Activated CD4-positive, CD25-positive, alpha-beta regulatory T cell treated with anti-CD3 and anti-CD28 coated beads, Interleukin-2, amount 50 U/mL, for 24 hours (primary cell): ENCODE measurements at regions not wholly inside any gene's neighbourhood (a gene's known extent, or its start where the extent isn't known, plus 50 kb on each side); places are given as distances from the start of the nearest gene placed in this dataset.

Source experiments
- ATAC-seq, 2 donors: fragments of 150-1000 bp; cut with Tn5 transposase; one replicate each; pipeline ENCODE4 v1.10.0; 2021; ENCODE audit warnings: mild to moderate bottlenecking in 1 of 2, moderate library complexity in 1 of 2

DNA sequence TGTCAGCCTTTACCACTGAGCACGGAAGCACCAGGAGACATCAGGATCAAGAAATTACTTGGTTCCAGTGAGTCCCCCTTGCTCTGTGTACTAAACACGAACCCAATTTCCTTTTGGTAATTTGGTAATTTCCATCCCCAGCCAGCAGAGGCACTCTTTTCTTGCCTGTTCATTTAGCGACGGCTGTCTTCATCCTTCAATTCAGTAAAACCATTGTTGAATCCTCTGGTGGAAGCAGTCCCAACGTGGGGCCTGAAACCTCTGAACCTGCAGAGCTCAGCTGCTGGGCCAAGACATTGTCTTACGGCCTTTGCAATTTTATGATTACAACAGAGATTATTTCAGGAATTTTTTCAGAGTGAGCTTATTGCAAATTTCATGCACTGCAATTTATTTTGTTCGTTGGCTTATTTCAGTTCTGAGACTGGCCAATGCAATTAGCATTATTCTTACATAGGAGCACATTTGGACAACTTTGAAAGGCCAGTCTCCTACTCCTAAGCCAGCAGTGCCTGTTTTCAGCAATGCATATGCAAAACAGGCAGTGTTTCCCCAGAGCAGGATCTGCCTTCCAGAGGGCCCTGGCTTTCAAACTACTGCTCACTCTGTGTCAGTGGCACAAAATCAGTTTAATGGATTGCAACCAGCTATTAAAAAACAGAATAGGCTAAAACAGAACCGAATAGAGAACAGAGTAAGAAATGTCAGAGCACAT, 372.9 kb upstream of the TMEM132C start:
- ATAC-seq, result no peak

GRCh38 chr12:127896661-127897060, 370.3 kb upstream of the TMEM132C start:
- ATAC-seq, result no peak

DNA sequence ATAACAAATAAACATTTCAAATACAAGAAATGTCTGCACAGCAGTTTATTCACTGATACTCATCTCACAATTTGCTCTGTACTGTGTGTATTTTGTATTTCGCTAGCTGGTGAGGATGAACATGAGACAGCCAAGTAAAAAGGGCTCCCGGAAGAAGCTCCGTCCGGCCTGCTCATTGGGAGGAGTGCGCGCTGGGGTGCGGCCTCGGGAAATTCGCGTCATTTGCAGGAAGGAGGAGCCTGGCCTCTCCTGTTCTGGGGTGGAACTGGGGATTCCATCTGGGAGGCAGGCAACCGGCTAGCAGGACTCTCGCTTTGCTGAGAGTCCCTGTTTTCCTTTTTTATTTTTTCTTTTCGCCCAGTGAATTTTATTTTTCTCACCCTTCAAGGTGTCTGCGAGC, 368.4 kb upstream of the TMEM132C start:
- ATAC-seq, result no peak

DNA sequence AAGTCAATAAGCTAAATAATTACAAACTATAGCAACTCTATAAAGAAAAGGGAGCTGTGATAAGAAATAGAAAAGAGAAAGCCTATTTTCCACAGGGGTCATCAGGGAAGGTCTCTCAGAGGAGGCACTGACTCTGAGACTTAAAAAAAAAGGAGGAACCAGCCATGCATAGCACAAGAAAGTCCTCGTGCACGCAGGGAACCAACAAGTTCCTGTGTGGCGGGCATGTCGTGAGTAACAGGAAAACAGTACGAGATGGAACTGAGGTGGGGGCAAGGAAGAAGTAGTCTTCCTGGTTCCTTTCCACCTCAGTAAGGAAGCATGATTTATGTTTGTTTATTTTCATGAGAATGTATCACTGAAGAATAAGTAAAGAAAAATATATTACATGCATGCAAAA, 367.0 kb upstream of the TMEM132C start:
- ATAC-seq, result no peak

GRCh38 chr12:127900386-127900785, 366.6 kb upstream of the TMEM132C start:
- ATAC-seq, result no peak

GRCh38 chr12:127903146-127903545, 363.8 kb upstream of the TMEM132C start:
- no peak for ATAC-seq

DNA sequence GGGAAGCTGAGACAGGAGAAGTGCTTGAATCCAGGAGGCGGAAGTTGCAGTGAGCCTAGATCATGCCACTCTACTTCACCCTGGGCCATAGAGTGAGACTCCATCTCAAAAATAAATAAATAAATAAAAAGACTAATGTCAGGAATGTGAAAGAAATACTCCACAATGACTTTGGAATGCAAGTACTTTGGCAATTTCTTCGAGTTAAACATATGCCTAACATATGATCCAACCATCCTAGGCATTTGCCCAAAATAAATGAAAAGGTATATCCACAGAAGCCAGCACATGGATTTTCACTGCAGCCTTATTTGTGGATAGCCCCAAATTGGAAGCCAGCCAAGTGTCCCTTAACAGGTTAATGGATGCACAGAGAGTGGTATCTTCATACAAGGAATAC, 357.9 kb upstream of the TMEM132C start:
- ATAC-seq, result no peak

DNA sequence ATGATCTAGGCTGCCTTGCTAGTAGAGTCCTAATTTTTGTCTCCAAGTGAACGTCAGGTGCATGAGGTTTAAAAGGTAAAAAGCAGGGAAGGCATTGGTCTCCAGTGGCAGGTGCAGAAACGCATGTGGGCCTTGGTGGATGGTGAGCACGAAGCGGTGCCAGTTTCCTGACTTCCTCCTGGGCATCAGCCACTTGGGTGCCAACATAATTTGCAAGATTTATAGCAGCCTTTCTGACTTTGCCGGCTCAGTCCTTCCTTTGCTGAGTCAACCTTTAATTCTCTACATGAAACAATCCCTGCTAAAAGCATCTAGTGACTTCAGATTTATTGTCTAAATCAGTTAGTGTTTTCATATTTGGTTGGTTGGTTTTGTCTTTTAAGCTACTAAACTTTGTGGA, 355.7 kb upstream of the TMEM132C start:
- no peak for ATAC-seq

DNA sequence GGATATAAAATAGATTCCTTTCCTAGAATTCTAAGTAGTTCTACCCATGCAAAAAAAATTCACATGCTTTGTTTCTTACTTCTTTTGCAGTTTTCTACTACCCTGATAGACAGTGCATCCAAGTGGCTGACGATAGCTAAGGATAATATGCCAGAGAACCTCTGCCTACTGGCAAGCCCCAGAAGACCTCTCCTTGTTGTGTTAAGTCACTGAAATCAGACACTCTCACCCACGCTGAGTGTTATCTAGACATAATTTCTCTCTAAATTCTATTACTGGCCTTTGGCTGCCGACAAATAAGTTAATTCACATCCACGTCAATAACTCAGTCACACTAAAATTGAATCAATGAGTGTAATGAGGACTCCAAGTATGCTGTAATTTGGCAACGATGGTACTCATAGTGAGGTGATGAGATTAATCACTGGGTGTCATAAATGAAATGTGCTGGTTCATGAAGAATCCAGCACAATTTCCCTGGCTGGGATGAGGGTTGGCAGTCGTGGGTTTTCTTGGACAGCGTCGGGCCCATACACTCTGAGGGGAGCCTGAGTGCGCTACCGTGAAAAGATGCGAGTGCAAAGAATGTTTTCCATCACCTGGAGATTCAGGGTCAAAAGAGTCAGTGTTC, 354.8 kb upstream of the TMEM132C start:
- no peak for ATAC-seq

DNA sequence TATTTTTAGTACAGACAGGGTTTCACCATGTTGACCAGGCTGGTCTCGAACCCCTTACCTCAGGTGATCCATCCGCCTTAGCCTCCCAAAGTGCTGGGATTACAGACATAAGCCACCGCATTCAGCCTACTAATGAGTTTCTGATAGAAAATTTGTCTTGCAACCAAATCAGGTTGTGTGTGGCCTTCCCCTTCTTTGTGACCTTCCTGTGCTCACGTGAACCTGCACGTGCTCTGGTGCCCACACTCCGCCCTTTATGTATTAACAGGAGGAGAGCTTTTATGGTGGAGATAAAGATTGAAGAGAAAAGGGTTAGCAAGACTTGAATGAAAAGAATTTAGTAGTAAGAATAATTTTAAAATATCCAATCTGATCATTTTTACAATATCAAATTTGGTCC, 343.5 kb upstream of the TMEM132C start:
- ATAC-seq, result no peak

- ATAC-seq, result no peak
Measured at GRCh38 chr12:127925971-127926370, 341.0 kb upstream of the TMEM132C start.

DNA sequence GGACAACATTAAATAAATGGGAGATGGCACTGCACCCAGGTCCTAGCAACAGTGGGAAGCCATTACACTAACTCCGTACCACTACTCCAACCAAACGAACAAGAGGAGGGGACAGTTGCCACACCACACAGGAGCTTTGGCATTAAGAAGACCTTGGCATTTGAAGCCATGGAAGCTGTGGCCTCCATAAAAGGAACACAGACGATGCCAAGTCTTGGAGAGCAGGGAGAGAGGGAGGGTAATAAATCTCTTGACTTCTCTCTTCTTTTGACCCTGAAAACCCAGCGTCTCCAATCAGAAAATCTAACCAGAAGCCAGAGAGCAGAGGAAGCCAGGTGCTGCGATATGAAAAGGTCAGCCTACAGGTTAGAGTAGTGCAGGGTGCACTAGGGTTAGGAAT, 338.8 kb upstream of the TMEM132C start:
- ATAC-seq, result no peak

DNA sequence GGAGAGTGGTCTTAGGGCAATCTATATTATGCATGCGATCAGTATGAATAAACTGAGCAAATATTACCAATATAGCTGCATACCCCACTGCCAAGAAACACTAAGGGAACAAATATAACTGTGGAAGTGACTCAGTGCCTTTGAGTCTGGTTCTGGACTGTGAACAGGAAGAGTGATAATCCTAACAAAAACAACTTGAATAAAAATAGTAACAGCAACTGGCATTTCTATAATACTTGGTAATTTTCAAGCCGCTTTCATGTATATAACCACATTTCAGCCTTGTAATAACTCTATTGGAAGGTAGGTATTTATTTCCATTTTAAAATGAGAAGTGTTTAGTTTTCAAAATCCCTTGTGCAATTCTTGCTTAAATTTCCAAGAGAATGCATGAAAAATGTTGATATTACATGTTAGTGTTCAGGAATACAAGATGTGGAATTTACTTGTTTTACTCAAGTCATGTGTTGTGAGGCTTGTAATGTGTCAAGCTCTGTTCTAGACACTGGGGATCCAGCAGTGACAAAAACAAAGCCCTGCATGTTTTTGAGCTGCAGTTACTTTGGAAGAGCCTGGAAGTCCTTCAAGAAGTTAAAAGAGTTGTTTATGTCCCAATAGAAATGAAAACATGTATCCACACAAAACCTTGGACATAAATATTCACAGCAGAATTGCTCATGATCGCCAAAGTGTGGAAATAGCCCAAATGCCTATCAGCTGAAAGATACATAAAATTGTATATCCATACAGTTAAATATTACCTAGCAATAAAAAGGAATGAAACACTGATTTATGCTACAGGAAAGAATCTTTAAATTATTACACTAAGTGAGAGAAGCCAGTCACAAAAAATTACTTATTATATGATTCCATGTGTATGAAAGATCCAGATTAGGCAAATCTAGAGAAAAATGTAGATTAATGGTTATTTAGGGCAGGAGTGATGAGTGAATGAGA, 338.1 kb upstream of the TMEM132C start:
- ATAC-seq, result no peak

GRCh38 chr12:127930122-127930521, 336.8 kb upstream of the TMEM132C start:
- no peak for ATAC-seq

GRCh38 chr12:127934409-127934808, 332.6 kb upstream of the TMEM132C start:
- no peak for ATAC-seq

DNA sequence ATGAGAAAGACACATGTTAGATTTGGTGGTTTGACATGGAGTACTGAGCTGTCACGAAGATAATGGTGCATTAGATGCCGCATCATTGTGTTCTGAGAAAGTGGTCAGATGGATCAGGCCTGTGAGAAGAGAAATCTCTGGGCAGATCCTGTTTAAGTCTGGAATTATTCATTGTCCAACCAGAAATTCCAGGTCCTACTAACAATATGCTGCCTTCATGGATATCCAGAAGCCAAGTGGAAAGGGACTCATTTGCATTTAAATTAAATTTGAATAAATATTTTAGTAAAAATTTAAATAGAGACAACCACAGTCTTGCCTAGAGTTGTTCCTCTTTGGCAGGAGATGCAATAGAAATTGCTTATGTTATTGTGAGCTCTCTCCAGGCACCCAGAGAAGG, 330.5 kb upstream of the TMEM132C start:
- ATAC-seq, result no peak

DNA sequence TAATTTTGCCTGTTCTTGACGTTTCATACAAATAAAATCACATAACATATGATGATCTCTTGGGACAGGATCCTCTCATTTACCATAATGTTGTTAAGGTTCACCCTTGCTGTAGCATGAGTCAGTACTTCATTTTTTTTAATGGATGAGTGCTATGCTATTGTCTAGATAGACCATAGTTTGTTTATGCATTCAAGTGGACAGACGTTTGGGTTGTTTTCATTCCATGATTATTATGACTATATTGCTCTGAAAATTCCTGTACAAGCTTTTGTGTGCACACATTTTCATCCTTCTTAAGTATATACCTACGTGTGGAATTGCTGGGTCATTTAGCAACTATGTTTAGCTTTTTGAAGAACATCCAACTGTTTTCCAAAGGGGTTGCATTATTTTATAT, 325.6 kb upstream of the TMEM132C start:
- ATAC-seq, result no peak

- ATAC-seq, result no peak
Measured at GRCh38 chr12:127942981-127943380, 324.0 kb upstream of the TMEM132C start.

GRCh38 chr12:127943481-127944210, 323.3 kb upstream of the TMEM132C start:
- no peak for ATAC-seq

GRCh38 chr12:127944211-127944899, 322.6 kb upstream of the TMEM132C start:
- no peak for ATAC-seq

- ATAC-seq, result no peak
Measured at GRCh38 chr12:127957001-127957660, 309.8 kb upstream of the TMEM132C start.

GRCh38 chr12:127962303-127962702, 304.7 kb upstream of the TMEM132C start:
- no peak for ATAC-seq
